Epithelial cell of prostate (primary cell): ENCODE measurements at regions not wholly inside any gene's neighbourhood (a gene's known extent, or its start where the extent isn't known, plus 50 kb on each side); places are given as distances from the start of the nearest gene placed in this dataset.
"Not testable (repeated sequence)": the region's sequence is repeated elsewhere in the genome, so short reads cannot be mapped to it uniquely, and the experiment has no call there.

Source experiments
- DNase-seq: peaks from one replicate; pipeline ENCODE4 v3.0.0-alpha.2; 2011; ENCODE audit warnings: low read depth, low spot score
- H3K27ac ChIP-seq: fragments of 450-650 bp; 2 replicates; pipeline ENCODE4 v1.5.1; 2017; ENCODE audit warnings: mild to moderate bottlenecking

DNA sequence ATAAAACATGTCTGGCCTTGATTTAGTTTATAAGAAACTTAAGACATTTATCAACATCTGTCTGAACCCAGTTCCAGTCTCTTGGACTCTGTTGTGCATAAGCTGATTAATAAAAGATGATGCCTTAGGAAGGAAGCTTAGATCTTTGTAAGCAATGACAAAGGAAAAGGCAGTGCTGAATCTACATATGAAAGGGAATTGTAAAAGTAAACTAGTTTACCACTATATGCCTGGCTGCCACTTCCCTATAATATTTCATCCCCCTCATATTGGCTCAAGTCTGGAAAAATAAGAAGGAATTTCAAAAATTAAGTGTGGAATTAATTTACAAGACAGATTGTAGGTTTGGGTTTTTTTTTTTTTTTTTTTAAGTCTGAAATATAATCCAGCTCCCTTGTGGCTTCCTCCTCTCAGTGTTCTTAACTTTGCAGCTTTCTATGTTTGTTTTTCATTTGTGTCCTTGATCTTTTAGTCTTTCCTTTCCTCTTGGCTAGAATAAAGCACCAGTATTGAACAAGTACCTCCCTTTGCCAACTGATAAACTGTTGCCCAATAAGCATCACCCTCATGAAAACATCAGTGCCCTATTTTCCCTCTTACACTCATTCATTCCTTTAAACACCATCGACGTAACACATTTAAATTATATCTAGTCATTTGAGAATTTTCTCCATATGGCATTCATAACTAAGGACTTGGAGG, 146.7 kb upstream of the TBX18 start:
- no peak for DNase-seq
- no peak overlapping the region for H3K27ac ChIP-seq

DNA sequence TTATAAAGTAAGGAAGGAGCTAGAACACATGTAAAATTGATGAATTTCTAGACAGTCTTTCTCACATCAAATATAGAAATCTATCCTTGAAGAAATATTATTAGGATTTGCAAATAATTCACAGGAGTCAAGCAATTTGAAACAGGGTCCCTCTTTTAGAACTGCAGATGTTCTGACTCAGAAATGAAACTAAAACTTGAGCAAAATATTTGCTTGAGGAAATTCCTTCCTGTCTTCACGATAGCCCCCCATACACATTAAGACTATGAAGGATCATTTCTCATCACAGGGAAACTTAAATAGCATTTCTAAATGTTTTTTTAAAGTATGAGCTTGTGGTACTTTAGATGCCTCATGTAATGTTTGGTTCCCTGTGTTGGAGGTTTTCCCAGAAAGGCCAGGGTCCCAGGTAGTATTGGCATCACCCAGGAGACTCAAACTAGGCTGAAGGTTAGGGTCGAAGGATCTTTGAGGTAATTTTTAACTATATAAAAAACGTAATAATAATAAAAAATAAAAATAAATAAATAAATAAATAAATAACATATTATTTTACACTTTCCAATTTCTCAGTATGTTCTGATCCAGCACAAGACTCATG, 144.0 kb upstream of the TBX18 start:
- no peak for DNase-seq
- no peak overlapping the region for H3K27ac ChIP-seq

DNA sequence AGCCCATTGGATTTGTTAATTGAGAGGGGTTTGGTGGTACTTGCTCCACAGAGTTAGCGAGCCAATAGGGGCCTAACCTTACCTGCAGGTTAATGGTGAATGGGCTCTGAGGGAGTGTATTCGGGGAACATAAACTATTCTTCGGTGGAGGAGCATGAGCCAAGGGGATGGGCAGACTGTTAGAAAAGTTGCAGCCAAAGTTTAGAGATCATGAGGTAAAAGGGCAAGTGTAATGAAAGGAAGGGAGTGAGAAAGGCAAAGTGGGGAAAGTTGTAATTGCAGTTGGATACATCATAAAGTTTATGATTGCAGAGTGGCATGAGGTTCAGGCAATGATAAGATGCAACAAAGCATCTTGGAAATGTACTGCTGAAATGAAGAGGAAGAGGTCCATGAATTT, 142.1 kb upstream of the TBX18 start:
- DNase-seq = no peak
- no peak overlapping the region for H3K27ac ChIP-seq

DNA sequence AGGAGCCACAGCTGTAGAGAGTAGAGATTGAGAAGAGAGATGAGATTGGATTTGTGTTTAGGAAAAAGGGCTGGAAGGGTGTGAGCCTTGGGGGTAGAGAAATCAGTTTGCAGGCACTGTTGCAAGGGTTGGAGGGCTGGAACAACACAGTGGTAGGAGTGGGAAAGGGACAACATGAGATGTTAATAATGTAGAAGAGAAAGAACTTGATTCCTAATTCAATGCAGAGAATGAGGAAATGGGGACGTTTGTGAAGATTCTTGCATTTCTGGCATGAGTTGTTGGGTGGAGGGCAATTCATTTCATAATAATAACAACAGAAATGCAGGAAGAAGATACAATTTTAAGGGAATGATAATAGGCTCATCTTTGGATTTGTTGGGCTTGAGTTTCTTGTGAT, 141.4 kb upstream of the TBX18 start:
- DNase-seq = no peak
- H3K27ac ChIP-seq = no peak overlapping the region

DNA sequence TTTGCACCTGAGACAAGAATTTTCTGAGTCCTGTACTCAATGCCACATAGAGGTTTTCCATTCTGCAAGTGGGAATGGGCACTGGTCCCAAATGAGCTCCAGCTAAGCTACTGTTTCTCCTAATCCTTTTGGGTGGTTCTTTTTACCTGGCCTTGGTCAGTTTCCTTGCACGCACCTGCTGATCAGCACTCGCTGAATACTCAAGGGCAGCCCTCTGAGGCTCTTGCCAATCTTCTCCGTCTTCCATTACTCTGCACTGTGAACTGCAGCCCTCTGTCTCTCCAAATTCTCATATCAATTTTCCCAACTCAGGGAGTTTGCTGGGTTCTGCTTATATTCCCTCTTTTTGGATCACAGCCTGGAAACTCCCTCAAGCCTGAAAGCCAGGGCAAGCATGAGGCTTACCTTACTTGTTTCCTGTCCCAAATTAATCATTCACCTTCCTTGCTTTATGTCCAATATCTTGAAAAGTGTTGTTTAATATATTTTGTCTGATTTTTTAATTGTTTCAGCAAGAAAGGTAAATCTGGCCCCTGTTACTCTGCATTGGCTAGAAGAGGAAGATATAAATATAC, 138.0 kb upstream of the TBX18 start:
- no peak for DNase-seq
- H3K27ac ChIP-seq = no peak overlapping the region

- peak; percentile 12 for DNase-seq
- H3K27ac ChIP-seq = no peak overlapping the region
These were observed 133.7 kb upstream of the TBX18 start for GRCh38 chr6:84897988-84898594.

GRCh38 chr6:84897011-84897410, 132.6 kb upstream of the TBX18 start:
- DNase-seq = no peak
- H3K27ac ChIP-seq = no peak overlapping the region

DNA sequence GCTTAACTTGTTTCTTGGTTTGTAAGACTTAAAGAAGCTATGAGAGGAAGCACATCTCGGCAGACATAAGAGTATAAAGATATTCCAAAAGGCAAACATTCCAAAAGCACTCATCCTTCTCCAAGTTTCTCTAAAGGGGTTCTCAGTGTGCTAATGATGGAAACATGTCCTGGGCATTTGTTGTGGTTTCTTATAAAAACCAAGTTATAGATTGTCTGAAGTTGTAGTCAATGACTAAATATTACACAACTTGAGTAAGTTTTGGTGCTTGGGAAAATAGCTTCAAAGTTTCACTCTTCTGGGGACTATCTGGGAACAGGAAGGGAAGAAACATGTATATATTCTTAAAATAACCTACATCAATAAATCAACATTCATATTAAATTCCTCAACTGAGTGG, 128.3 kb upstream of the TBX18 start:
- DNase-seq = no peak
- H3K27ac ChIP-seq = no peak overlapping the region

DNA sequence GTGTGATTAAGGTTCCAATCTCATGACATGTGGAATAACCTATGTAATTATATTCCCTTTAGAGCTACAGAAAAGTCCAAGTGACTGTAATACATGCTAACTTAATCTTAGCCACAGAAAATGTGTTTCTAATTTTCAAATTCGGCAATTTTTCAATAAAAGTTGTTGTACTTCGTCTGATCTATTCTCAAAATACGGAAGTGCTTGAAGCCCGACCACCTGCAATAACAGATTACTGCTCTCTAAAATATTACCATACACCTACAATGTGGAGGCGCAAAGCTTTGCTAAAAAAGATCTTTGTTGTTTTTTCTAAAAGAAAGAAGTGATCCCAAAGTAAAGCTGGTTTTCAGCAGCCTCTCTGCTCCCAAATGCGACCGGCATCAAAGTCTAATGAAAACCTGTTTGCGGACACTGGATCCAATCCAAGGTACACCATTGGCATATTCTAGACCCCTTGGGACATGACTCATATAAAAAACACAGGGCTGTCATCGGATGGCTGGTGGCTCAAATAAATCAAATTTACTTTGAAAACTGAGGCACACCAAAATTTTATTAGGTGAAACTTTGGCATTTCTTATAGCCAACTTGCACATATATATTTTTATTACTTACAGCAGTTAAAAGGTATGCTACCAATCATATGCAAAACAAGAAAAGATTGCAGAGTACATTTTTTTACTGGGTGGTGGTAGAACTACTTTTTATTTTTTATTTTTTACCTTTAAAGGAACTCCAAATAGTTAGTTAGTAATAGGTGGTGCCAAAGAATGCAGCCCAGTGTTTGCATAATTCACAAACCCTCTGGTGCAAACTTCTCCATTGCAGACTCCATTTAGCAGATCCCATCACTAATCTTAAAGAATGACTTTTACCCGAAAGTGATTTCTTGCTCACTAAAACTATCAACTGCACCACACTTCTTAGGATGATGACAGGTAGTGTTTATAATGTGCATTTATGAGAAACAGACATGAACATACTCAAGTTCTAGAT, 118.7 kb upstream of the TBX18 start:
- DNase-seq = no peak
- no peak overlapping the region for H3K27ac ChIP-seq

- H3K27ac ChIP-seq, DNase-seq: not testable (repeated sequence)
These were observed 115.0 kb upstream of the TBX18 start for GRCh38 chr6:84879385-84879784.

DNA sequence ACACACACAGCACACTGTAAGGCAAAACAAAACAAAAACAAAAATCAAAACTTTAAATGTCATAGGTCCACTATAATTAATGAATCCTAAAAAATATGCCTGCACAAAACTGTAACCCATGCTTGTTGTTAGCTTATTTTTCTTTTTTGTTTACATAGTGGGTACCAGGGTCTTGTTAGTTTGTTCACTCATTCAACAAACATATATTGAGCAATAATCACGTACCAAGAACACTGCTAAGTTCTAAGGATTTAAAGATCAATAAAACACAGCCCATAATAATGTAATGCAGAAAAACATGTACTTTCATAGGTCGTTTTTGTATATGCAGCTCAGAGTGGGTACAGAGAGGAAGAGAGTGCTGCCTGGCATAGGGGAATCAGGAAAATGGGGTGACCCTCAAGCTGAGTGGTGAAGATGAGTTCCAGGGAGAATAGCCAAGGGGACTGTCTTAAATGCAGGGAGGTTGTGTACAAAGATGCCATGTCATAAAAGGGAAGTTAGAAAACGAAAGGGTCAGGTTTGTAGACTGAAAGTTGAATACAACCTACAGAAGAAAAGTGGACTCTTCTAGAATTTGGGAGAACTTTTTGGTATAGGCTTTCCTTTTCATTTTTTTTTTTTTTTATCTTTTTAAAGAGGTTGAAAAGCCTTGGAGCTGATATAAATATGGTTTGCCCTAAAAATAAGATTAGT, 113.3 kb upstream of the TBX18 start:
- no peak for DNase-seq
- no peak overlapping the region for H3K27ac ChIP-seq

GRCh38 chr6:84876723-84877514, 112.5 kb upstream of the TBX18 start:
- no peak for DNase-seq
- no peak overlapping the region for H3K27ac ChIP-seq

GRCh38 chr6:84872996-84873723, 108.8 kb upstream of the TBX18 start:
- no peak overlapping the region for H3K27ac ChIP-seq
- DNase-seq = no peak

GRCh38 chr6:84871925-84872324, 107.5 kb upstream of the TBX18 start:
- H3K27ac ChIP-seq = no peak overlapping the region
- DNase-seq = no peak

DNA sequence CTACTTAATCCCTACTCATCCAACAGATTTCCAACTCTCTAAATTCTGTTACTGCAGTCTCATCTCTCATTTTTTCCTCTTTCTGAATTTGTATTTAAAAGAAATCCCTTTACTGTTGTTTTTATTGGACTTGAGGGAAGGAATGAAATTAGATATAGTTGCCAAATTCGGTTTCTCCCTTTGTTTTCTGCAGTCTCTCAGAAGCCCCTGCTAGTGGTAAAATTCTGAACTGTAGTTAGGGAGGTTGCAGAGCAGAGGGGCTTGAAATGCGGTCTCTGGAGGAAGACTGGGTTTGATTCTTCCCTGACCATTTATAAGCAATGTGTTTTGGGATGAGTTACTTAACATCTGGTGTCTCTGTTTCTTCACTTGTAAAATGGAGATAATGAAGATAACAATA, 106.3 kb upstream of the TBX18 start:
- no peak for DNase-seq
- H3K27ac ChIP-seq = no peak overlapping the region

DNA sequence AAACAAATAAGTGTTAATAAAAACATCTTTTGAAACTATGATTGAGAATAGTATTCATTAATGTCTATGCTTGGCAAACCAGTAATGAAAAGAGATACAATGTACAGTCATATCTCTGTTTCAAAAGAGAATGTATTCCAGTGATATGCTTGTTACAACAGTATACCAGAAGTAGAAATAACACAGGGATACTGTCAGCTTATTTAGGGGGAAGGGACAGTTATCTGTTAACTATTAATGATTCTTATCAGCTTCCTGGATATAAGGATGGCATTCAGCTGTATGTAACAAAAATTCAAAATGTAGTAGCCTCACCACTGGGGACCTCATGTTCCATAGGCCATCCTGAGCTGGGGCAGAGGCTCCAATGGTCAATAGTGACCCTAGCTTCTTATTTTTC, 103.8 kb upstream of the TBX18 start:
- no peak for DNase-seq
- no peak overlapping the region for H3K27ac ChIP-seq

DNA sequence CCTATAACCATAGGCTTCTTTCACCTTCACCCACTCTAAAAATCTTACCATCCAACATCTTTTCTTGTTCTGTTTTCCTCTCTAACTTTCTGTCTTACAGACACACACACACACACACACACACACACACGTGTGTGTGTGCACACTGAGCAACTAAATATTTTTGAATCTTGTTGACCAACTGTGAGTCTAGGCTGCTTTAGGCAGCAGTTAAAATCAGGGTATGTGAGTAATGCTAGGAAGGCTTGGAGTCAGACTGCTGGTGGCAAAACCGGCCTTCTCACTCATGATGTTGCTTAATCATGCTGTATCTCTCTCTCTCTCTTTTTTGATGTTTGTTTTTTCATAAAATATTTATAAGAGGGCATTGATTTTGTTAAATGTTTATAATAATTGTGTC, 103.1 kb upstream of the TBX18 start:
- no peak overlapping the region for H3K27ac ChIP-seq
- DNase-seq = peak; percentile 52

- DNase-seq = no peak
- H3K27ac ChIP-seq = no peak overlapping the region
These were observed 102.3 kb upstream of the TBX18 start for GRCh38 chr6:84866715-84867114.
